ENCODE measurements at regions not wholly inside any gene's neighbourhood (a gene's known extent, or its start where the extent isn't known, plus 50 kb on each side); places are given as distances from the start of the nearest gene placed in this dataset.

DNA sequence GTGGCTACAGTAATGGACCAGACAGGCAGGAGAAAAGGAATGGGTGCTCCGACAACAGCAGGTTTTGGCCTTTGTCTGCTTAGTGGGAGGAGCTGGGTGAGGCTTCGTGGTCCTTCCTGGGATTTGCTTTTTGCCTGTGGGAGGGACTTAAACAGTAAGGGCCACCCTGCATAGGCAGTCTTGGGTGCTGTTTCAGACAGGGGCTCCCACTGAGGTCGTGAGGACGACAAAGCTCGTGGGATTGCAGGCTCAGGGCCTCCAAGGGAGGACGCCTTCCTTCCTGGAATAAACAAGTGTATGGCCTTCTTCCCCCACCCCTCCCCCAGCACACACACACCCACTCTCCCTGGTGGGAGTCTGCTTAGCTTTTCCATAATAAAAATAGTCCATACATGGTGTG is 63.1 kb downstream of the FZD10 start:
- Histone ChIP-seq H3K4me2 (no peak overlapping the region), H3K4me1 (no peaks in the 10 kb centered on the region), H3K27ac (no peak overlapping the region), H3K9me3 (peaks cover 4% of the 10 kb centered on the region; the same call in 1 of the 3 replicates), H3K4me3 (no peak overlapping the region)
- no peak for ATAC-seq
- WGBS (ENCODE audit: missing lambda C conversion rate): 9% methylated on average over 6 of the region's 6 CpGs
- no peak for FAIRE-seq
- ChIA-PET CTCF (interaction anchor here (1.0 kb wide), 1 partner anchor 9 kb away, joined by 4 read pairs; no protein-coding TSS in a partner anchor), POLR2A (no interaction called here)
- TF ChIP-seq CBX8 (IDR thresholded peaks at IDR 0.05) (no peak), CBX2 (IDR thresholded peaks at IDR 0.05; ENCODE audit: borderline replicate concordance, low read depth) (no peak), KDM5A (IDR thresholded peaks at IDR 0.05) (no peak), TFCP2L1 (CRISPR knock-in tag; IDR thresholded peaks at IDR 0.05) (no peak)
- TF ChIP-seq, protein P1, sequence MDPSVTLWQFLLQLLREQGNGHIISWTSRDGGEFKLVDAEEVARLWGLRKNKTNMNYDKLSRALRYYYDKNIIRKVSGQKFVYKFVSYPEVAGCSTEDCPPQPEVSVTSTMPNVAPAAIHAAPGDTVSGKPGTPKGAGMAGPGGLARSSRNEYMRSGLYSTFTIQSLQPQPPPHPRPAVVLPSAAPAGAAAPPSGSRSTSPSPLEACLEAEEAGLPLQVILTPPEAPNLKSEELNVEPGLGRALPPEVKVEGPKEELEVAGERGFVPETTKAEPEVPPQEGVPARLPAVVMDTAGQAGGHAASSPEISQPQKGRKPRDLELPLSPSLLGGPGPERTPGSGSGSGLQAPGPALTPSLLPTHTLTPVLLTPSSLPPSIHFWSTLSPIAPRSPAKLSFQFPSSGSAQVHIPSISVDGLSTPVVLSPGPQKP (IDR thresholded peaks at IDR 0.05; ENCODE audit: low read depth, low read length): no peak
- no peak for DNase-seq (ENCODE audit: low read depth in 1 of 2, low spot score in 1 of 2)

DNA sequence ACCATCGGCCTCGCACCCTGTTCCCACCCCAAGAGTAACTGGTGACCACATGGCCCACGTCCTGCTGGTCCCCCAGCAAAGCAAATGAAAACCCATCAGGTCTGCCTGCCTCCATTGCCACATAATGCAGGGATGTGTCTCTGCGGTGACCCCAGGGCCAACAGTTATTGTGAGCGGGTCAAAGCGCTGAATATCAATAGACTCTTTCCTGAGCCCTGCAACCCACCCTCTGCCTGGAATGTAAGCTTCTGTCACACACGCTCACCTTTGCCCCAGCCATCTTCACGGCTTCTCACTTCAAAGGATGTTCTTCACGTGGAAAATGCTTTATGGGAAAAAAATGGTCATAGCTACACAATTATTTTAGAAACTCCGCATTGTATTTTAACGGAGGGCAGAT is 63.9 kb downstream of the FZD10 start:
- DNase-seq (ENCODE audit: low read depth in 1 of 2, low spot score in 1 of 2) (no peak), FAIRE-seq (no peak), ATAC-seq (no peak)
- TF ChIP-seq, protein P2, sequence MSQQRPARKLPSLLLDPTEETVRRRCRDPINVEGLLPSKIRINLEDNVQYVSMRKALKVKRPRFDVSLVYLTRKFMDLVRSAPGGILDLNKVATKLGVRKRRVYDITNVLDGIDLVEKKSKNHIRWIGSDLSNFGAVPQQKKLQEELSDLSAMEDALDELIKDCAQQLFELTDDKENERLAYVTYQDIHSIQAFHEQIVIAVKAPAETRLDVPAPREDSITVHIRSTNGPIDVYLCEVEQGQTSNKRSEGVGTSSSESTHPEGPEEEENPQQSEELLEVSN (IDR thresholded peaks at IDR 0.05; ENCODE audit: borderline replicate concordance, low read depth): no peak
- TF ChIP-seq CEBPB (IDR thresholded peaks at IDR 0.05) (no peak), TP53 (CRISPR knock-in tag; IDR thresholded peaks at IDR 0.05) (no peak), MYC (IDR thresholded peaks at IDR 0.05; ENCODE audit: borderline replicate concordance, low read length) (no peak), RARB (CRISPR knock-in tag; IDR thresholded peaks at IDR 0.05) (no peak), CBX8 (IDR thresholded peaks at IDR 0.05) (no peak), NR3C1 (IDR thresholded peaks at IDR 0.05) (no peak), CHD2 (IDR thresholded peaks at IDR 0.05; ENCODE audit: low read length, partially characterized antibody) (no peak), NFE2L2 (conservative IDR thresholded peaks at IDR 0.05; ENCODE audit: low read length) (no peak), SREBF2 (IDR thresholded peaks at IDR 0.05) (no peak)
- TF ChIP-seq, protein P1 (IDR thresholded peaks at IDR 0.05; ENCODE audit: low read depth, low read length): no peak
- TF ChIP-seq, protein P3, sequence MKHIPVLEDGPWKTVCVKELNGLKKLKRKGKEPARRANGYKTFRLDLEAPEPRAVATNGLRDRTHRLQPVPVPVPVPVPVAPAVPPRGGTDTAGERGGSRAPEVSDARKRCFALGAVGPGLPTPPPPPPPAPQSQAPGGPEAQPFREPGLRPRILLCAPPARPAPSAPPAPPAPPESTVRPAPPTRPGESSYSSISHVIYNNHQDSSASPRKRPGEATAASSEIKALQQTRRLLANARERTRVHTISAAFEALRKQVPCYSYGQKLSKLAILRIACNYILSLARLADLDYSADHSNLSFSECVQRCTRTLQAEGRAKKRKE (CRISPR knock-in tag; IDR thresholded peaks at IDR 0.05; ENCODE audit: low read depth): no peak
- ChIA-PET CTCF (no interaction called here), POLR2A (no interaction called here)
- Histone ChIP-seq H3K4me1 (no peaks in the 10 kb centered on the region), H3K9me3 (peaks cover 10% of the 10 kb centered on the region; the same call in 2 of the 3 replicates), H3K4me2 (no peak overlapping the region), H3K27ac (no peak overlapping the region), H3K4me3 (no peak overlapping the region)
- WGBS (ENCODE audit: missing lambda C conversion rate): 24% methylated on average over 11 of the region's 11 CpGs

DNA sequence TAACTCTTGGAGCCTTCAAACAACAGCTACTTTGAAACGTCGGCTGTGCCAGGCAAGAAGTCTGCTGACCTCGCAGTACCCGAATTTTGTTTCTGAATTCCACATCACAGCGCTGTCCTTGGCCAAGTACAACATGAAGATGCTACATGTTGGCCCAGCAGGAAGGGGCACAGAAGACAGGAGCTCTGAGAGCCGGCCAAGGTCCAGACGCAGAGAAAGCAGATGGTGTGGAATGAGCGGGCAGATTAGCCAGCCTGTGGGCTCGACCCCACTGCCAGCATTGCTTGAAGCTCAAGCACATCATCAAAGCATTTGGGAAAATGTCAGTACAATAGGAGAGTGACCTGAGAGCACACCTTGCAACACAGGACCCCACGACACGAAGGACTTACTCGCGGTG is 64.5 kb downstream of the FZD10 start:
- FAIRE-seq (no peak), ATAC-seq (no peak), DNase-seq (ENCODE audit: low read depth in 1 of 2, low spot score in 1 of 2) (no peak)
- CTCF ChIA-PET: no interaction called here
- WGBS (ENCODE audit: missing lambda C conversion rate): 21% methylated on average over 13 of the region's 13 CpGs
- no peak overlapping the region for H3K4me2 ChIP-seq
- POLR2A ChIA-PET: no interaction called here
- no peaks in the 10 kb centered on the region for H3K4me1 ChIP-seq
- no peak overlapping the region for H3K27ac ChIP-seq
- no peak for TF ChIP-seq CBX8 (IDR thresholded peaks at IDR 0.05)
- TF ChIP-seq EHF (CRISPR knock-in tag; IDR thresholded peaks at IDR 0.05): no peak
- TF ChIP-seq, protein P4, sequence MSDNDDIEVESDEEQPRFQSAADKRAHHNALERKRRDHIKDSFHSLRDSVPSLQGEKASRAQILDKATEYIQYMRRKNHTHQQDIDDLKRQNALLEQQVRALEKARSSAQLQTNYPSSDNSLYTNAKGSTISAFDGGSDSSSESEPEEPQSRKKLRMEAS (IDR thresholded peaks at IDR 0.05): no peak
- TF ChIP-seq, protein P5, sequence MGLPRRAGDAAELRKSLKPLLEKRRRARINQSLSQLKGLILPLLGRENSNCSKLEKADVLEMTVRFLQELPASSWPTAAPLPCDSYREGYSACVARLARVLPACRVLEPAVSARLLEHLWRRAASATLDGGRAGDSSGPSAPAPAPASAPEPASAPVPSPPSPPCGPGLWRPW (IDR thresholded peaks at IDR 0.05): no peak
- no peak for TF ChIP-seq RFX5 (IDR thresholded peaks at IDR 0.05)
- no peak for TF ChIP-seq HEYL (CRISPR knock-in tag; IDR thresholded peaks at IDR 0.05)
- TF ChIP-seq, protein P6, sequence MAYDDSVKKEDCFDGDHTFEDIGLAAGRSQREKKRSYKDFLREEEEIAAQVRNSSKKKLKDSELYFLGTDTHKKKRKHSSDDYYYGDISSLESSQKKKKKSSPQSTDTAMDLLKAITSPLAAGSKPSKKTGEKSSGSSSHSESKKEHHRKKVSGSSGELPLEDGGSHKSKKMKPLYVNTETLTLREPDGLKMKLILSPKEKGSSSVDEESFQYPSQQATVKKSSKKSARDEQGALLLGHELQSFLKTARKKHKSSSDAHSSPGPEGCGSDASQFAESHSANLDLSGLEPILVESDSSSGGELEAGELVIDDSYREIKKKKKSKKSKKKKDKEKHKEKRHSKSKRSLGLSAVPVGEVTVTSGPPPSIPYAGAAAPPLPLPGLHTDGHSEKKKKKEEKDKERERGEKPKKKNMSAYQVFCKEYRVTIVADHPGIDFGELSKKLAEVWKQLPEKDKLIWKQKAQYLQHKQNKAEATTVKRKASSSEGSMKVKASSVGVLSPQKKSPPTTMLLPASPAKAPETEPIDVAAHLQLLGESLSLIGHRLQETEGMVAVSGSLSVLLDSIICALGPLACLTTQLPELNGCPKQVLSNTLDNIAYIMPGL (CRISPR knock-in tag; IDR thresholded peaks at IDR 0.05; ENCODE audit: borderline replicate concordance): no peak
- TF ChIP-seq, protein P7, sequence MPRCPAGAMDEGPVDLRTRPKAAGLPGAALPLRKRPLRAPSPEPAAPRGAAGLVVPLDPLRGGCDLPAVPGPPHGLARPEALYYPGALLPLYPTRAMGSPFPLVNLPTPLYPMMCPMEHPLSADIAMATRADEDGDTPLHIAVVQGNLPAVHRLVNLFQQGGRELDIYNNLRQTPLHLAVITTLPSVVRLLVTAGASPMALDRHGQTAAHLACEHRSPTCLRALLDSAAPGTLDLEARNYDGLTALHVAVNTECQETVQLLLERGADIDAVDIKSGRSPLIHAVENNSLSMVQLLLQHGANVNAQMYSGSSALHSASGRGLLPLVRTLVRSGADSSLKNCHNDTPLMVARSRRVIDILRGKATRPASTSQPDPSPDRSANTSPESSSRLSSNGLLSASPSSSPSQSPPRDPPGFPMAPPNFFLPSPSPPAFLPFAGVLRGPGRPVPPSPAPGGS (IDR thresholded peaks at IDR 0.05): no peak
- no peak for TF ChIP-seq MAFK (IDR thresholded peaks at IDR 0.05; ENCODE audit: partially characterized antibody)
- no peak for TF ChIP-seq RARB (CRISPR knock-in tag; IDR thresholded peaks at IDR 0.05)
- TF ChIP-seq PHF8 (IDR thresholded peaks at IDR 0.05; ENCODE audit: borderline replicate concordance, low read depth): no peak
- no peak overlapping the region for H3K4me3 ChIP-seq
- peaks cover 15% of the 10 kb centered on the region; the same call in 2 of the 3 replicates for H3K9me3 ChIP-seq
